ENCODE measurements at regions not wholly inside any gene's neighbourhood (a gene's known extent, or its start where the extent isn't known, plus 50 kb on each side); places are given as distances from the start of the nearest gene placed in this dataset.

GRCh38 chr9:103304797-103305196 is 309.7 kb downstream of the CYLC2 start:
- no peak for TF ChIP-seq CTCF (IDR thresholded peaks at IDR 0.05)
- TF ChIP-seq POLR2AphosphoS5 (IDR thresholded peaks at IDR 0.05; ENCODE audit: low read depth, low read length) = no peak
- no peak for TF ChIP-seq REST (IDR thresholded peaks at IDR 0.05; ENCODE audit: insufficient read depth in 1 of 2, low read depth in 2 of 2, low read length in 1 of 2)
- TF ChIP-seq SIN3A (IDR thresholded peaks at IDR 0.05; ENCODE audit: borderline replicate concordance, insufficient read depth, low read depth, low read length) = no peak
